GM18519 (cell line): ENCODE measurements at regions not wholly inside any gene's neighbourhood (a gene's known extent, or its start where the extent isn't known, plus 50 kb on each side); places are given as distances from the start of the nearest gene placed in this dataset.

Experiments used
- ATAC-seq: cut with Tn5 transposase; IDR thresholded peaks from one replicate; pipeline ENCODE4 v1.9.1; 2021; ENCODE audit warnings: mild to moderate bottlenecking, moderate library complexity; ENCODE audit not compliant: unreplicated experiment, low FRiP score

- ATAC-seq: no peak
Observed at GRCh38 chr1:57788313-57788712, 364.5 kb upstream of the DAB1 start.

- no peak for ATAC-seq
Observed at GRCh38 chr1:57784356-57784755, 360.5 kb upstream of the DAB1 start.

- ATAC-seq: no peak
Observed at GRCh38 chr1:57782357-57782756, 358.5 kb upstream of the DAB1 start.

GRCh38 chr1:57772580-57773195 is 348.8 kb upstream of the DAB1 start:
- no peak for ATAC-seq

- ATAC-seq: no peak
Observed at GRCh38 chr1:57770772-57771171, 346.9 kb upstream of the DAB1 start.

GRCh38 chr1:57770236-57770635 is 346.4 kb upstream of the DAB1 start:
- ATAC-seq: no peak

GRCh38 chr1:57761628-57762027 is 337.8 kb upstream of the DAB1 start:
- ATAC-seq: no peak

- ATAC-seq: no peak
Observed at GRCh38 chr1:57752843-57753242, 329.0 kb upstream of the DAB1 start.

- ATAC-seq: no peak
Observed at GRCh38 chr1:57748719-57749118, 324.9 kb upstream of the DAB1 start.

GRCh38 chr1:57747818-57748217 is 324.0 kb upstream of the DAB1 start:
- ATAC-seq: no peak

GRCh38 chr1:57741521-57741920 is 317.7 kb upstream of the DAB1 start:
- ATAC-seq: peak; percentile 98

GRCh38 chr1:57736940-57737339 is 313.1 kb upstream of the DAB1 start:
- no peak for ATAC-seq

- no peak for ATAC-seq
Observed at GRCh38 chr1:57729181-57729580, 305.3 kb upstream of the DAB1 start.

GRCh38 chr1:57727121-57727520 is 303.3 kb upstream of the DAB1 start:
- no peak for ATAC-seq

- ATAC-seq: no peak
Observed at GRCh38 chr1:57725318-57725717, 301.5 kb upstream of the DAB1 start.

GRCh38 chr1:57724535-57724934 is 300.7 kb upstream of the DAB1 start:
- no peak for ATAC-seq

- no peak for ATAC-seq
Observed at GRCh38 chr1:57722285-57722978, 298.6 kb upstream of the DAB1 start.

- ATAC-seq: no peak
Observed at GRCh38 chr1:57721001-57721400, 297.1 kb upstream of the DAB1 start.

- ATAC-seq: no peak
Observed at GRCh38 chr1:57719274-57719673, 295.4 kb upstream of the DAB1 start.

GRCh38 chr1:57713501-57713900 is 289.6 kb upstream of the DAB1 start:
- no peak for ATAC-seq

GRCh38 chr1:57712846-57713245 is 289.0 kb upstream of the DAB1 start:
- no peak for ATAC-seq

GRCh38 chr1:57711326-57711725 is 287.5 kb upstream of the DAB1 start:
- ATAC-seq: no peak
